Gastroesophageal sphincter (tissue), 3 donors: ENCODE measurements at regions not wholly inside any gene's neighbourhood (a gene's known extent, or its start where the extent isn't known, plus 50 kb on each side); places are given as distances from the start of the nearest gene placed in this dataset.

Experiments
- CTCF ChIP-seq, 4 experiments: fragments of 200-600 bp in 2 of 4; fragments of 450-650 bp in 2 of 4; sonication (generic) in 1 of 4; IDR thresholded peaks; one replicate each; pipeline ENCODE4 v1.5.1; 2017 to 2019; ENCODE audit warnings: antibody characterized with exemption in 4 of 4, mild to moderate bottlenecking in 2 of 4, moderate library complexity in 2 of 4
- EP300 ChIP-seq: sonication (generic); formaldehyde crosslinking; IDR thresholded peaks from one replicate; pipeline ENCODE4 v1.6.1; 2017; ENCODE audit warnings: antibody characterized with exemption, mild to moderate bottlenecking
- POLR2A ChIP-seq, 2 donors: fragments of 450-650 bp; IDR thresholded peaks; one replicate each; pipeline ENCODE4 v1.6.1; 2017; ENCODE audit warnings: antibody characterized with exemption in 2 of 2, mild to moderate bottlenecking in 2 of 2, moderate library complexity in 1 of 2
- POLR2AphosphoS5 ChIP-seq: sonication (generic); formaldehyde crosslinking; IDR thresholded peaks from one replicate; pipeline ENCODE4 v1.6.1; 2017; ENCODE audit warnings: antibody characterized with exemption

DNA sequence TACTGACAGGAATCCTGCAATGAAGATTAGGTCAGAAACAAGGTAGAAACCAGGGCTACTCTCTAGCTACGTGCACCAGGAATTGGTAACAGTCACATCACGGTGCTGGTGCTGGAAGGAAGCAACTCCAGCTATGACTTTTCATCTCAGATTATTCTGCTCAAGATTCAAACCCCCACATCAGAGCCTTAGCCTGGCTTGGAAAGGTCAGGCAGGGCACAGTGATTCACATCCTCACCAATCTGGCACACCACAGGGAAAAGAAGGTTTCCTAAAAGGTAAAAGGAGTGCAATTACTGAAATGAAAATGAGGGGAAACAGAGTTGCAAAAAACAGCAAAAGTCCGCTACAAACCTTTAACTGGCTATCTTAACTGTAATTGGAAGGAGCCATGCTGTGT, 240.2 kb upstream of the NPSR1 start:
- no peak for TF ChIP-seq CTCF (IDR thresholded peaks at IDR 0.05)
- no peak for TF ChIP-seq POLR2A (IDR thresholded peaks at IDR 0.05)
- no peak for TF ChIP-seq EP300
- no peak for TF ChIP-seq POLR2AphosphoS5
